OCI-LY1 (cell line): ENCODE measurements at regions not wholly inside any gene's neighbourhood (a gene's known extent, or its start where the extent isn't known, plus 50 kb on each side); places are given as distances from the start of the nearest gene placed in this dataset.

ENCODE experiments used
- H2AFZ ChIP-seq: fragments of 200-600 bp; sonication (generic), shearing (Covaris generic); 2 replicates; pipeline ENCODE4 v1.6.0; 2014; ENCODE audit warnings: antibody characterized with exemption, mild to moderate bottlenecking, low read length
- H3F3A ChIP-seq: fragments of 200-600 bp; sonication (generic), shearing (Covaris generic); 2 replicates; pipeline ENCODE4 v1.6.0; 2014; ENCODE audit warnings: mild to moderate bottlenecking, antibody characterized with exemption, low read length, moderate library complexity; ENCODE audit not compliant: insufficient read depth
- H3K27ac ChIP-seq: fragments of 200-600 bp; sonication (generic); 2 replicates; pipeline ENCODE4 v1.5.1; 2014; ENCODE audit warnings: low read length, mixed run types, mild to moderate bottlenecking, low read depth; ENCODE audit not compliant: poor library complexity, severe bottlenecking
- H3K27me3 ChIP-seq: fragments of 200-600 bp; sonication (generic); 2 replicates; pipeline ENCODE4 v1.6.0; 2014; ENCODE audit warnings: antibody characterized with exemption, mild to moderate bottlenecking, low read length, moderate library complexity; ENCODE audit not compliant: insufficient read depth
- H3K36me3 ChIP-seq: fragments of 200-600 bp; sonication (generic); 2 replicates; pipeline ENCODE4 v1.6.1; 2014; ENCODE audit warnings: mild to moderate bottlenecking, antibody characterized with exemption, low read length, moderate library complexity, mixed read lengths; ENCODE audit not compliant: insufficient read depth
- H3K4me1 ChIP-seq: fragments of 200-600 bp; sonication (generic); 2 replicates; pipeline ENCODE4 v1.5.1; 2014; ENCODE audit warnings: mild to moderate bottlenecking, low read length, moderate library complexity; ENCODE audit not compliant: insufficient read depth, severe bottlenecking
- H3K4me2 ChIP-seq: fragments of 200-600 bp; sonication (generic), shearing (Covaris generic); 2 replicates; pipeline ENCODE4 v1.6.1; 2014; ENCODE audit warnings: low read length
- H3K4me3 ChIP-seq: fragments of 200-600 bp; sonication (generic); 2 replicates; pipeline ENCODE4 v1.5.1; 2014; ENCODE audit warnings: low read length, low read depth, mild to moderate bottlenecking, mixed read lengths; ENCODE audit not compliant: poor library complexity, severe bottlenecking
- H3K79me2 ChIP-seq: fragments of 200-600 bp; shearing (Covaris generic); 2 replicates; pipeline ENCODE4 v1.6.1; 2016; ENCODE audit warnings: mixed run types, low read length, mixed read lengths; ENCODE audit not compliant: insufficient read depth
- H3K9ac ChIP-seq: fragments of 200-600 bp; sonication (generic), shearing (Covaris generic); 2 replicates; pipeline ENCODE4 v1.6.1; 2014; ENCODE audit warnings: mild to moderate bottlenecking, low read length, mixed read lengths
- H3K9me2 ChIP-seq: fragments of 200-600 bp; sonication (generic), shearing (Covaris generic); 2 replicates; pipeline ENCODE4 v1.6.1; 2014; ENCODE audit warnings: low read depth, mild to moderate bottlenecking, low read length, mixed read lengths
- H3K9me3 ChIP-seq: fragments of 200-600 bp; shearing (Covaris generic); 2 replicates; pipeline ENCODE4 v1.6.1; 2014; ENCODE audit warnings: low read length, mixed read lengths
- H4K20me1 ChIP-seq: fragments of 200-600 bp; sonication (generic), shearing (Covaris generic); 2 replicates; pipeline ENCODE4 v1.6.0; 2016; ENCODE audit warnings: mild to moderate bottlenecking, low read length; ENCODE audit not compliant: insufficient read depth
- CTCF ChIP-seq: fragments of 200-600 bp; sonication (generic), shearing (Covaris generic); IDR thresholded peaks from 2 replicates; pipeline ENCODE4 v1.5.1; 2017; ENCODE audit warnings: mild to moderate bottlenecking, antibody characterized with exemption, low read length, moderate library complexity, mixed read lengths
- EZH2 ChIP-seq: fragments of 200-600 bp; sonication (generic), shearing (Covaris generic); IDR thresholded peaks from 2 replicates; pipeline ENCODE4 v1.8.0; 2017; ENCODE audit warnings: borderline replicate concordance, mixed run types, mild to moderate bottlenecking, antibody characterized with exemption, low read length, moderate library complexity, mixed read lengths

DNA sequence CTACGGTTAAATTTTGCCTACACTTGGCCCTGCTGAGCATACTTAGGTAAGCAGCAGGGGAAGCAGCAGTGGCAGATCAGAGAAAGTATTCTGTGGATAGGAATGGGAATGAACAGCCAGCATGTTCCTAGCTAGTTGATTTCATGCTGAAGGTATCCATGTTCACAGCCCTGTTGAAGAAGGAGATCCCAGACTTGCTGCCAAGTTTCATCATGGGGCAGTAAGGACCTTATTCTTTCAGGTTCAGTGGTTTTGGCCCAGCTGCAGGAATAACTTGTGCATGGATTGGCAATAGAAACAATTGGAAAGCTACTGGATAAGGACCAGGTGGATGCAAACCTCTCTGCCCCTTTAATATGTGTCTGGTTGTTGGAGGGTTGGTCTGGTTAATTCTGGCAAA lies 98.2 kb upstream of the TMEM178A start:
- Histone ChIP-seq H3F3A (no peaks in the 10 kb centered on the region), H4K20me1 (no peaks in the 10 kb centered on the region), H3K9ac (no peak overlapping the region), H3K79me2 (no peaks in the 10 kb centered on the region), H3K4me2 (no peak overlapping the region), H3K27me3 (no peaks in the 10 kb centered on the region), H3K36me3 (no peaks in the 10 kb centered on the region), H3K4me1 (no peaks in the 10 kb centered on the region), H3K9me2 (no peaks in the 10 kb centered on the region), H3K4me3 (no peak overlapping the region), H3K27ac (no peak overlapping the region), H3K9me3 (peaks cover 14% of the 10 kb centered on the region; the same call in 1 of the 2 replicates), H2AFZ (no peak overlapping the region)
- TF ChIP-seq EZH2 (no peak), CTCF (no peak)

- no peaks in the 10 kb centered on the region for H3K9me2 ChIP-seq
Observed at GRCh38 chr2:39568116-39568515, 97.6 kb upstream of the TMEM178A start.

DNA sequence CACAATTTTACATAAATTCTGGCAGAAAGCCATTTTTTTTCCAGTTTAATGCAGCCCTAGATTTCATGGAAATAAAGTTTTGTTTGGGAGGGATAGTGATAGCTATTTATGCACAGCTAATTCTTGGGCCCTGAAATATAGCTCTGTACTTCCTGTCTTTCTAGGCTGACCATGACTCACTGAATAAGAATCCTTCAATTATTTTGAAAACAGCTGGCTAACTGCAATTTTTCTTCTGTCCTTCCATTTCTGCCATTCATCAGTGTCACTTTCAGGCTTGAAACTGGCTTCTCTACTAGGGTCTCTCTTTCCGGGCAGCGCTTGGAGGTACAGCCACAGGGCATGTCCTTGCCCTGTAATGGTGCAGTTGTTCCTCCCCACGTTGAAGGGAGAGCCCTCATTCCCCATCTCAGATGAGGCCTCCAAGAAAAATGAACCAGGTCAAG lies 97.1 kb upstream of the TMEM178A start:
- no peaks in the 10 kb centered on the region for H3K79me2 ChIP-seq
- H4K20me1 ChIP-seq = no peaks in the 10 kb centered on the region
- no peak overlapping the region for H3K4me3 ChIP-seq
- no peaks in the 10 kb centered on the region for H3K4me1 ChIP-seq
- H2AFZ ChIP-seq = no peak overlapping the region
- peaks cover 6% of the 10 kb centered on the region; the same call in 1 of the 2 replicates for H3K9me3 ChIP-seq
- no peaks in the 10 kb centered on the region for H3K36me3 ChIP-seq
- H3K9me2 ChIP-seq = no peaks in the 10 kb centered on the region
- no peak for TF ChIP-seq EZH2
- TF ChIP-seq CTCF = no peak
- H3K27ac ChIP-seq = no peak overlapping the region
- no peak overlapping the region for H3K9ac ChIP-seq
- H3F3A ChIP-seq = no peaks in the 10 kb centered on the region
- H3K4me2 ChIP-seq = no peak overlapping the region
- no peaks in the 10 kb centered on the region for H3K27me3 ChIP-seq

More at GRCh38 chr2:39568116-39568515, 97.6 kb upstream of the TMEM178A start:
- no peak overlapping the region for H3K4me2 ChIP-seq
- H3K36me3 ChIP-seq = no peaks in the 10 kb centered on the region
- no peaks in the 10 kb centered on the region for H3K27me3 ChIP-seq
- no peaks in the 10 kb centered on the region for H4K20me1 ChIP-seq
- peaks cover 10% of the 10 kb centered on the region; the same call in 1 of the 2 replicates for H3K9me3 ChIP-seq
- no peaks in the 10 kb centered on the region for H3K79me2 ChIP-seq
- H3K4me3 ChIP-seq = no peak overlapping the region
- TF ChIP-seq EZH2 (no peak), CTCF (no peak)
- no peaks in the 10 kb centered on the region for H3F3A ChIP-seq
- H3K9ac ChIP-seq = no peak overlapping the region
- H3K4me1 ChIP-seq = no peaks in the 10 kb centered on the region
- no peak overlapping the region for H3K27ac ChIP-seq
- no peak overlapping the region for H2AFZ ChIP-seq
